IMR-90 (cell line): ENCODE measurements at regions not wholly inside any gene's neighbourhood (a gene's known extent, or its start where the extent isn't known, plus 50 kb on each side); places are given as distances from the start of the nearest gene placed in this dataset.

ENCODE experiments used
- BHLHE40 ChIP-seq: fragments of 150-350 bp; IDR thresholded peaks from 2 replicates; pipeline ENCODE4 v1.6.1; 2016; ENCODE audit warnings: mild to moderate bottlenecking, low read depth, low read length
- CHD1 ChIP-seq: IDR thresholded peaks from 2 replicates; pipeline ENCODE4 v1.6.1; 2012; ENCODE audit warnings: low read depth, low read length, improper control_type of control experiment
- POLR2A ChIP-seq: IDR thresholded peaks from 2 replicates; pipeline ENCODE4 v1.6.1; 2012; ENCODE audit warnings: mild to moderate bottlenecking, low read depth, low read length
- RAD21 ChIP-seq: IDR thresholded peaks from 2 replicates; pipeline ENCODE4 v1.6.1; 2012; ENCODE audit warnings: low read length, improper control_type of control experiment
- RCOR1 ChIP-seq: IDR thresholded peaks from 2 replicates; pipeline ENCODE4 v1.6.1; 2012; ENCODE audit warnings: mild to moderate bottlenecking, low read length, improper control_type of control experiment; ENCODE audit not compliant: insufficient replicate concordance
- TF ChIP-seq, protein P1 (sequence below): conservative IDR thresholded peaks from 2 replicates; pipeline ENCODE4 v1.5.1; 2012; ENCODE audit warnings: mild to moderate bottlenecking, low read depth, low read length, improper control_type of control experiment

DNA sequence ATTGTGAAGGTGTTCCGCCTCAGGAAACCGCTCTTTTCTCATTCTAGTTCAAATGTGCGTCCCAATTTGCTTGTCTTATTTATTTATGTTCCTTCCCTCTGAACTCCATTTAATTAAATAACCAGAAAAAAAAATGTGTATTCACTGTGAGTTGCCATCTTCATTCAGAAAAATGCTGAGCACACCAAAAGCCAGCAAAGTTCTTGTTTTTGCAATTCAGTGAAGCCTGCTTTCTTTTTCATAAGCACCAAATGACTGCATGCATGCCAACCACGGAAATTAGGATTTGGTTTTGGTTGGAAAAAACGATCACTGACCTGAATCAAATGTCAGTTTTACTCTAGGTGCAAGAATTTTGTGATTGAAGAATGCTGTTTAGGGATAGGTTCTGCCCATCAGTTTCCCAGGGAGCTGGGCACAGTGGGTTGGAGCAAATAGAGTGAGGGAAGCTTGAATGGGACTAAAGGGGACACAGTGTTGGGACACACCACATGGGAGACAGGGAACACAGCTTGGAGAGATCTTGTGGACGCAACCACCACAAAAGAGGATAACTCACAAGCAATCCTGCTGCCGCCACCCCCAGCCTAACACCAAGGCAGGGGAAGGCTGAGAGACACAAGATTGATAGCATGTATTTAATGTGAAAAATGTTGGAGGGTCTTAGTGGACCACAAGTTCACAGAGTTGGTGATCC lies 183.4 kb upstream of the GALNT2 start:
- TF ChIP-seq, protein P1, sequence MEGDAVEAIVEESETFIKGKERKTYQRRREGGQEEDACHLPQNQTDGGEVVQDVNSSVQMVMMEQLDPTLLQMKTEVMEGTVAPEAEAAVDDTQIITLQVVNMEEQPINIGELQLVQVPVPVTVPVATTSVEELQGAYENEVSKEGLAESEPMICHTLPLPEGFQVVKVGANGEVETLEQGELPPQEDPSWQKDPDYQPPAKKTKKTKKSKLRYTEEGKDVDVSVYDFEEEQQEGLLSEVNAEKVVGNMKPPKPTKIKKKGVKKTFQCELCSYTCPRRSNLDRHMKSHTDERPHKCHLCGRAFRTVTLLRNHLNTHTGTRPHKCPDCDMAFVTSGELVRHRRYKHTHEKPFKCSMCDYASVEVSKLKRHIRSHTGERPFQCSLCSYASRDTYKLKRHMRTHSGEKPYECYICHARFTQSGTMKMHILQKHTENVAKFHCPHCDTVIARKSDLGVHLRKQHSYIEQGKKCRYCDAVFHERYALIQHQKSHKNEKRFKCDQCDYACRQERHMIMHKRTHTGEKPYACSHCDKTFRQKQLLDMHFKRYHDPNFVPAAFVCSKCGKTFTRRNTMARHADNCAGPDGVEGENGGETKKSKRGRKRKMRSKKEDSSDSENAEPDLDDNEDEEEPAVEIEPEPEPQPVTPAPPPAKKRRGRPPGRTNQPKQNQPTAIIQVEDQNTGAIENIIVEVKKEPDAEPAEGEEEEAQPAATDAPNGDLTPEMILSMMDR: no peak
- TF ChIP-seq RCOR1 (no peak), POLR2A (no peak), BHLHE40 (no peak), RAD21 (no peak), CHD1 (no peak)
